ENCODE measurements at regions not wholly inside any gene's neighbourhood (a gene's known extent, or its start where the extent isn't known, plus 50 kb on each side); places are given as distances from the start of the nearest gene placed in this dataset.

GRCh38 chr12:90575995-90576394 lies 379.0 kb downstream of the CCER1 start:
- Histone ChIP-seq H3K36me3 (ENCODE audit: control insufficient read depth in 2 of 2, extremely low read depth in 1 of 2, insufficient read depth in 2 of 2, low read length in 2 of 2) (no peaks in the 10 kb centered on the region), H3K27ac (ENCODE audit: insufficient read depth, low read depth, low read length) (no peak overlapping the region), H3K9me1 (replicated peaks; ENCODE audit: control insufficient read depth, extremely low read depth, insufficient read depth, low read length) (no peaks in the 10 kb centered on the region), H3K4me3 (replicated peaks in 1 of 3; ENCODE audit: insufficient read depth in 1 of 3, low read depth in 1 of 3, low read length in 3 of 3) (no peak overlapping the region), H3K9ac (replicated peaks; ENCODE audit: extremely low read depth, insufficient read depth, low read length) (no peak overlapping the region), H3K4me1 (ENCODE audit: control insufficient read depth, extremely low read depth, insufficient read depth, low read length) (no peaks in the 10 kb centered on the region), H3K79me2 (ENCODE audit: control insufficient read depth, insufficient read depth, low read length) (no peaks in the 10 kb centered on the region), H3K9me3 (replicated peaks; ENCODE audit: control insufficient read depth, insufficient read depth, low read length) (no peaks in the 10 kb centered on the region), H4K20me1 (replicated peaks; ENCODE audit: control insufficient read depth, extremely low read depth, insufficient read depth, low read length) (no peaks in the 10 kb centered on the region), H3K4me2 (ENCODE audit: insufficient read depth, low read length) (no peak overlapping the region), H3K27me3 (ENCODE audit: control insufficient read depth in 2 of 2, insufficient read depth in 2 of 2, low read length in 2 of 2) (no peaks in the 10 kb centered on the region), H2AFZ (ENCODE audit: low read depth, low read length) (no peak overlapping the region)
- intact Hi-C loops (cut with micrococcal nuclease) = no loop called here
- ChIA-PET CTCF (no interaction called here), POLR2A (no interaction called here)
- BruUV-seq (replicated peaks) = no TSS peak
- dilution Hi-C loops (cut with MboI; ENCODE audit: extremely low pct_ligation_motif_present, low sequenced_read_pairs) = no loop called here
- DNase-seq (ENCODE audit: low read depth, low spot score) (no peak), FAIRE-seq (no peak)
- TF ChIP-seq POLR2AphosphoS5 (IDR thresholded peaks at IDR 0.05; ENCODE audit: insufficient read depth, low read depth, low read length) = no peak

GRCh38 chr12:90574676-90575075 lies 380.3 kb downstream of the CCER1 start:
- intact Hi-C loops (cut with micrococcal nuclease) (no loop called here), dilution Hi-C loops (cut with MboI; ENCODE audit: extremely low pct_ligation_motif_present, low sequenced_read_pairs) (no loop called here)
- no peak overlapping the region for H3K27ac ChIP-seq (ENCODE audit: insufficient read depth, low read depth, low read length)
- no peaks in the 10 kb centered on the region for H3K36me3 ChIP-seq (ENCODE audit: control insufficient read depth in 2 of 2, extremely low read depth in 1 of 2, insufficient read depth in 2 of 2, low read length in 2 of 2)
- no peak overlapping the region for H3K4me3 ChIP-seq (replicated peaks in 1 of 3; ENCODE audit: insufficient read depth in 1 of 3, low read depth in 1 of 3, low read length in 3 of 3)
- no peaks in the 10 kb centered on the region for H3K9me1 ChIP-seq (replicated peaks; ENCODE audit: control insufficient read depth, extremely low read depth, insufficient read depth, low read length)
- TF ChIP-seq GATA2 (IDR thresholded peaks at IDR 0.05; ENCODE audit: insufficient read depth, insufficient read length, low read depth, low read length) = no peak
- FAIRE-seq (no peak), DNase-seq (ENCODE audit: low read depth, low spot score) (no peak)
- no peaks in the 10 kb centered on the region for H3K79me2 ChIP-seq (ENCODE audit: control insufficient read depth, insufficient read depth, low read length)
- ChIA-PET POLR2A (no interaction called here), CTCF (interaction anchor here (1.7 kb wide), 1 partner anchor 14 kb away, joined by 5 read pairs; no protein-coding TSS in a partner anchor)
- BruUV-seq (replicated peaks) = no TSS peak
- no peaks in the 10 kb centered on the region for H3K9me3 ChIP-seq (replicated peaks; ENCODE audit: control insufficient read depth, insufficient read depth, low read length)
- H3K4me1 ChIP-seq (ENCODE audit: control insufficient read depth, extremely low read depth, insufficient read depth, low read length) = no peaks in the 10 kb centered on the region
- no peaks in the 10 kb centered on the region for H4K20me1 ChIP-seq (replicated peaks; ENCODE audit: control insufficient read depth, extremely low read depth, insufficient read depth, low read length)
- no peak overlapping the region for H3K4me2 ChIP-seq (ENCODE audit: insufficient read depth, low read length)
- no peaks in the 10 kb centered on the region for H3K27me3 ChIP-seq (ENCODE audit: control insufficient read depth in 2 of 2, insufficient read depth in 2 of 2, low read length in 2 of 2)
- H3K9ac ChIP-seq (replicated peaks; ENCODE audit: extremely low read depth, insufficient read depth, low read length) = no peak overlapping the region
- no peak overlapping the region for H2AFZ ChIP-seq (ENCODE audit: low read depth, low read length)
